Suppressor macrophage (primary cell): ENCODE measurements at regions not wholly inside any gene's neighbourhood (a gene's known extent, or its start where the extent isn't known, plus 50 kb on each side); places are given as distances from the start of the nearest gene placed in this dataset.
A peak's percentile ranks its signal among the peaks of the same experiment; 100 is the strongest.

Source experiments
- DNase-seq, 4 experiments: peaks; one replicate each; pipeline ENCODE4 v3.0.0-alpha.2; 2020 to 2022

GRCh38 chr2:198698230-198698629 is 759.5 kb downstream of the SATB2 start:
- DNase-seq = no peak

GRCh38 chr2:198697794-198698193 is 759.9 kb downstream of the SATB2 start:
- DNase-seq = no peak

- DNase-seq = no peak
These were observed 760.5 kb downstream of the SATB2 start for GRCh38 chr2:198697218-198697617.

GRCh38 chr2:198695879-198696278 is 761.9 kb downstream of the SATB2 start:
- no peak for DNase-seq

GRCh38 chr2:198692907-198693510 is 764.7 kb downstream of the SATB2 start:
- no peak for DNase-seq

GRCh38 chr2:198691236-198691635 is 766.5 kb downstream of the SATB2 start:
- DNase-seq = no peak

- DNase-seq = no peak
These were observed 793.4 kb downstream of the SATB2 start for GRCh38 chr2:198664321-198664720.

GRCh38 chr2:198662905-198663304 is 794.8 kb downstream of the SATB2 start:
- no peak for DNase-seq

GRCh38 chr2:198660501-198660900 is 797.2 kb downstream of the SATB2 start:
- no peak for DNase-seq

GRCh38 chr2:198659096-198659870 is 798.5 kb downstream of the SATB2 start:
- DNase-seq = no peak

GRCh38 chr2:198657512-198658121 is 800.1 kb downstream of the SATB2 start:
- DNase-seq = peak in 3 of 4 experiments; percentile 1 to 6 (median 3)

GRCh38 chr2:198656869-198657268 is 800.9 kb downstream of the SATB2 start:
- no peak for DNase-seq

GRCh38 chr2:198654646-198655045 is 803.1 kb downstream of the SATB2 start:
- DNase-seq = no peak

GRCh38 chr2:198653311-198653710 is 804.4 kb downstream of the SATB2 start:
- no peak for DNase-seq

GRCh38 chr2:198652461-198652860 is 805.3 kb downstream of the SATB2 start:
- DNase-seq = no peak

- no peak for DNase-seq
These were observed 811.9 kb downstream of the SATB2 start for GRCh38 chr2:198645816-198646215.

GRCh38 chr2:198641161-198641560 is 816.6 kb downstream of the SATB2 start:
- no peak for DNase-seq

- DNase-seq = no peak
These were observed 817.3 kb downstream of the SATB2 start for GRCh38 chr2:198640463-198640862.

- peak in 3 of 4 experiments; percentile 1 to 32 (median 16) for DNase-seq
These were observed 818.2 kb downstream of the SATB2 start for GRCh38 chr2:198639580-198639979.

GRCh38 chr2:198638577-198638976 is 819.2 kb downstream of the SATB2 start:
- no peak for DNase-seq

- no peak for DNase-seq
These were observed 826.0 kb downstream of the PLCL1 start for GRCh38 chr2:198630384-198630783.

GRCh38 chr2:198628596-198628995 is 824.2 kb downstream of the PLCL1 start:
- DNase-seq = no peak

- no peak for DNase-seq
These were observed 818.8 kb downstream of the PLCL1 start for GRCh38 chr2:198622986-198623730.
